ENCODE measurements at regions not wholly inside any gene's neighbourhood (a gene's known extent, or its start where the extent isn't known, plus 50 kb on each side); places are given as distances from the start of the nearest gene placed in this dataset.

DNA sequence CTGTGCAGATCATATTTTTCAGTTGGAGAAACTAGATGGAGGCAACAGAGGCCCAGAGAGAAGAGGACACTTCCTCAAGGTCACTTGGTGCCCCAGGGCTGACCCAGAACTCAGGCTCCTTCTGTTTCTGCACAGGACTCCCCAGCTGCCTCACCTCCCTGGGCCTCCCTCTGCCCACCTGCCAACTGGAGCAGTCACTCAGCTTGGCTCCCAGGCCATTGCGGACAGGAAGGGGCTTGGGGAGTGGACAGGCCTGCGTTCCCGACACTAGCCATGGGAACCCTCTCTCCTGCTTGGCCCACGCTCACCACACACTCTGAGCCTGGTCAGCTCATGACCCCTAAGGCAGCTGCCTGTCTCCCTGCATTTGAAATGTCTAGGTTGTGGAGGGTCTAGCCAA lies 78.1 kb upstream of the BRD7 start:
- TF ChIP-seq, protein P1, sequence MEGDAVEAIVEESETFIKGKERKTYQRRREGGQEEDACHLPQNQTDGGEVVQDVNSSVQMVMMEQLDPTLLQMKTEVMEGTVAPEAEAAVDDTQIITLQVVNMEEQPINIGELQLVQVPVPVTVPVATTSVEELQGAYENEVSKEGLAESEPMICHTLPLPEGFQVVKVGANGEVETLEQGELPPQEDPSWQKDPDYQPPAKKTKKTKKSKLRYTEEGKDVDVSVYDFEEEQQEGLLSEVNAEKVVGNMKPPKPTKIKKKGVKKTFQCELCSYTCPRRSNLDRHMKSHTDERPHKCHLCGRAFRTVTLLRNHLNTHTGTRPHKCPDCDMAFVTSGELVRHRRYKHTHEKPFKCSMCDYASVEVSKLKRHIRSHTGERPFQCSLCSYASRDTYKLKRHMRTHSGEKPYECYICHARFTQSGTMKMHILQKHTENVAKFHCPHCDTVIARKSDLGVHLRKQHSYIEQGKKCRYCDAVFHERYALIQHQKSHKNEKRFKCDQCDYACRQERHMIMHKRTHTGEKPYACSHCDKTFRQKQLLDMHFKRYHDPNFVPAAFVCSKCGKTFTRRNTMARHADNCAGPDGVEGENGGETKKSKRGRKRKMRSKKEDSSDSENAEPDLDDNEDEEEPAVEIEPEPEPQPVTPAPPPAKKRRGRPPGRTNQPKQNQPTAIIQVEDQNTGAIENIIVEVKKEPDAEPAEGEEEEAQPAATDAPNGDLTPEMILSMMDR (conservative IDR thresholded peaks at IDR 0.05; ENCODE audit: low read length) = no peak
- no peak for TF ChIP-seq EZH2phosphoT487 (IDR thresholded peaks at IDR 0.05; ENCODE audit: borderline replicate concordance)
